ENCODE measurements at regions not wholly inside any gene's neighbourhood (a gene's known extent, or its start where the extent isn't known, plus 50 kb on each side); places are given as distances from the start of the nearest gene placed in this dataset.
A peak's percentile ranks its signal among the peaks of the same experiment; 100 is the strongest.

DNA sequence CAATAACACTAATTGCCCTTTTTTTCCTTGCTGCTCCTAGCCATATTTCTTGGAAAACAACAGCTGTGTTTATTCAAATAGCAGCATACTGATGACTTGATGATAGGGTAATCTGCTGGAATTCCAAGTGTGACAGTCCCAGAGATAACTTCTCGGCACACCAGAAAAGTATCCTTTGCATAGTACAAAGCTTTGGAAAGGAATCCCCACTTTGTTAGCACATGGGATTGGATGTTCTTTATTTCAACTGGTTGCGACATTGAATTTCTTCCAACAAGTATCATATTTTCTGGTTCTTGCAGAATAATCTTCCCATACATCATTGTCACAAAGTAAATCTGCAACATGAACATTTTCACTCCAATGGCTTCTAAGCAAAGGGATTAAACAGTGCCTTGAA, 445.8 kb upstream of the ACVR2A start:
- no peak overlapping the region for H3K4me3 ChIP-seq
- no peak overlapping the region for H3K27ac ChIP-seq
- no peaks in the 10 kb centered on the region for H3K4me1 ChIP-seq
- H3K36me3 ChIP-seq = no peaks in the 10 kb centered on the region
- no peaks in the 10 kb centered on the region for H3K27me3 ChIP-seq
- DNase-seq = no peak
- ATAC-seq = peak; percentile 49
- intact Hi-C loops (cut with DNase I) = no loop called here
- TF ChIP-seq, protein P1, sequence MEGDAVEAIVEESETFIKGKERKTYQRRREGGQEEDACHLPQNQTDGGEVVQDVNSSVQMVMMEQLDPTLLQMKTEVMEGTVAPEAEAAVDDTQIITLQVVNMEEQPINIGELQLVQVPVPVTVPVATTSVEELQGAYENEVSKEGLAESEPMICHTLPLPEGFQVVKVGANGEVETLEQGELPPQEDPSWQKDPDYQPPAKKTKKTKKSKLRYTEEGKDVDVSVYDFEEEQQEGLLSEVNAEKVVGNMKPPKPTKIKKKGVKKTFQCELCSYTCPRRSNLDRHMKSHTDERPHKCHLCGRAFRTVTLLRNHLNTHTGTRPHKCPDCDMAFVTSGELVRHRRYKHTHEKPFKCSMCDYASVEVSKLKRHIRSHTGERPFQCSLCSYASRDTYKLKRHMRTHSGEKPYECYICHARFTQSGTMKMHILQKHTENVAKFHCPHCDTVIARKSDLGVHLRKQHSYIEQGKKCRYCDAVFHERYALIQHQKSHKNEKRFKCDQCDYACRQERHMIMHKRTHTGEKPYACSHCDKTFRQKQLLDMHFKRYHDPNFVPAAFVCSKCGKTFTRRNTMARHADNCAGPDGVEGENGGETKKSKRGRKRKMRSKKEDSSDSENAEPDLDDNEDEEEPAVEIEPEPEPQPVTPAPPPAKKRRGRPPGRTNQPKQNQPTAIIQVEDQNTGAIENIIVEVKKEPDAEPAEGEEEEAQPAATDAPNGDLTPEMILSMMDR (IDR thresholded peaks at IDR 0.05) = no peak
- no peaks in the 10 kb centered on the region for H3K9me3 ChIP-seq

DNA sequence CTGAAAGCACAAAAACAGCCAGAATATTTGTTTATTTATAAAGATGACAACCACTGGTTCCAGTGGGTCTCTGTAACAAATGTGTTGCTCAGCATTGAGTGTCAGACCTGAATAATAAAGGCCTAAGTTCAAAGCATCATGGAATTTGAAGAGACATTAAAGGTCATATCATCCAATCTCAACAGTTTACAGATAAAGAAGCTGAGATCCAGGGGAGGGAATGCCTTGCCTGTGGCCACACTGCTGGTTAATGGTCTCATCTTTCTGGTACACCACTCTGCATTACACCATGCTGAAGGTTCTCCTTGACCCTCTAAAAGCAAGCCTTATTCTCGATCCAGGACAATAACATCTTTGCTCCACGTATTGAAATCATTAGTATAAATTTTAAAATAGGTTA, 446.5 kb upstream of the ACVR2A start:
- TF ChIP-seq, protein P1 (IDR thresholded peaks at IDR 0.05) = no peak

DNA sequence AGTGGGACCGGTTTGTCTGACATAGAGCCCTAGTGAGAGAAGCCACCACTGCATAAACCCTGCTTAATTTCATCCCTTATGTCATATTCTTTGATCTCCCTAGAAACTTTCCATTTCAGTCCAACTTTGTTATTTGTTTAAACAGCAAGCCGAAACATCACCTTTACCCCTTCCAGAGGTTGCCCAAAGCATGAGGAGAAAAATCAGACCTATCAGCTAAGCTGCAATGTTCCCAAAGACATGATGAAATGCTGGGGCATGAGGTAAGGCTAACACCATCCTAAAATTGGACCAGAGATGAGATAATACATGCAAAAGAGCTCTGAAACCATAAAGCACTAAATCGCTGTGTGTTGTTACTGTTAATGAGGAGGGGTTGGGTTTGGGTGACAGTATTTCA, 447.9 kb upstream of the ACVR2A start:
- H3K4me1 ChIP-seq = no peaks in the 10 kb centered on the region
- H3K9me3 ChIP-seq = no peaks in the 10 kb centered on the region
- H3K27ac ChIP-seq = no peak overlapping the region
- no peaks in the 10 kb centered on the region for H3K27me3 ChIP-seq
- no peak for ATAC-seq
- no peak overlapping the region for H3K4me3 ChIP-seq
- TF ChIP-seq, protein P1 (IDR thresholded peaks at IDR 0.05) = no peak
- intact Hi-C loops (cut with DNase I) = no loop called here
- DNase-seq = no peak
- no peaks in the 10 kb centered on the region for H3K36me3 ChIP-seq

More for the DNA sequence above, 446.5 kb upstream of the ACVR2A start:
- no peaks in the 10 kb centered on the region for H3K27me3 ChIP-seq
- H3K4me3 ChIP-seq = no peak overlapping the region
- H3K27ac ChIP-seq = no peak overlapping the region
- H3K4me1 ChIP-seq = no peaks in the 10 kb centered on the region
- H3K36me3 ChIP-seq = no peaks in the 10 kb centered on the region
- intact Hi-C loops (cut with DNase I) = no loop called here
- H3K9me3 ChIP-seq = no peaks in the 10 kb centered on the region
- no peak for DNase-seq
- ATAC-seq = no peak

DNA sequence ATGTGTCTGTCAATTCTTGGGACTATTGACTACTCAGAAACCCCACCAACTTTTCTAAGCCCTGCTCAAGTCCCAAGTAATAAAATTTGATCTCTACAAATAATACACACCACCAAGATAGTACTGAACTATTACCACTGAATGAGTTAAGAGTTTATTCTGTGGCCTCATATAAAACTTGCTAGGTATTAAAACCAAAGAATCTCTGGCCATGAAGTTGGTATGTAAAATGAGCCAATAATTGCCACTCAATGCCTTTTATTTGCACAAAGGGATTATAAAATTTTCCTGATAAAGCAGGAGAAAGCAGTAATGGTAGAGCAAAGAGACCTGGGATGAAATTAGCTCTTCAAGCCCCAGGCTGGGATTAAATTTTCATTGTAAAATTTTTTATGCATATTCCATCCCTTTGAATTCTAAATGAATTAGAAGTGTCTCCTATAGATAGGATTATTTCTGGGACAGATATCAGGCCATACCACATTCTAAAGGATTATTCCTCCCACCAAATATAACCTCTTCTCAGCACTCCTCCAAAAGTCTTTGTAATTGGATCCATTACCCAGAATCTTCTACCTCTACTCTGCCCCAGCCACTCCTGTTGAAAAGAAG, 450.5 kb upstream of the ACVR2A start:
- ATAC-seq (no peak), DNase-seq (no peak)
- H3K4me1 ChIP-seq = no peaks in the 10 kb centered on the region
- H3K4me3 ChIP-seq = no peak overlapping the region
- no peaks in the 10 kb centered on the region for H3K27me3 ChIP-seq
- H3K9me3 ChIP-seq = no peaks in the 10 kb centered on the region
- no peak overlapping the region for H3K27ac ChIP-seq
- TF ChIP-seq, protein P1 (IDR thresholded peaks at IDR 0.05) = no peak
- intact Hi-C loops (cut with DNase I) = no loop called here
- H3K36me3 ChIP-seq = no peaks in the 10 kb centered on the region

DNA sequence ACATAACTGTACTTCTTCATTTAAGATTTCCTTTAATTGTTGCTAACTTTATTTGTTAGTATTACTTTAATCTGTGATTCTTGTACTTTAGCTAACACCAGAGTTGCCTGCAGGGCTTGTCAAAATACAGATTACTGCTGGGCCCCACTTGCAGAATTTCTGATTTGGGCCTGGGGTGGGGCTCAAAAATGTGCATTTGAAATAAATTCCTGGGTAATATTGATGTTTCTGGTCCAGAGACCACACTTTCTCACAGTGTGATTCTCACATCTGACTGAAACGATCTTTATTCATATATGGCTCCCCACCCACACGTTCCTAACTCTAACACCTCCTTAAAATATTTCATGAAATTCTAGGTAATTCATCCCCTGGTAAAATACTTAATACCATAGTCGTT, 452.6 kb upstream of the ACVR2A start:
- Histone ChIP-seq H3K9me3 (no peaks in the 10 kb centered on the region), H3K4me1 (no peaks in the 10 kb centered on the region), H3K27me3 (no peaks in the 10 kb centered on the region), H3K27ac (no peak overlapping the region), H3K4me3 (no peak overlapping the region), H3K36me3 (no peaks in the 10 kb centered on the region)
- ATAC-seq (no peak), DNase-seq (no peak)
- TF ChIP-seq, protein P1 (IDR thresholded peaks at IDR 0.05) = no peak
- intact Hi-C loops (cut with DNase I) = no loop called here

DNA sequence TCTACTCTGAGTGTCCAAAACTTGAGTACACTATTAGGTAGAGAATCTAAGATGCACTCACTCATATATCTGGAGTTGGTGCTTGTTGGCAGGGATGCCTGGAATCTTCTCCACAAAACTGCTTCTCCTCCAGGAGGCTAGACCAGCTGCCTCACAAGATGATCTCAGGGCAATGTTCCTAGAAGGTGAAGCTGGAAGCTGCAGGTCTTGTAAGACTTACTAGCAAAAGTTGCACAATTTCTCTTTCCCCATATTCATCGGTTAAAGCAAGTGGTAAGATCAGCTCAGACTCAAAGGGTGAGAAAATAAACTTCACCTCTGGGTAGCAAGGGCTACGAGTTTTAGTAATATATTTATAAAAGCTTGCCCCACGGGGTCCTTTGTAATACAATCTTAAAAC, 454.4 kb upstream of the ACVR2A start:
- TF ChIP-seq, protein P1 (IDR thresholded peaks at IDR 0.05) = no peak
- Histone ChIP-seq H3K4me1 (no peaks in the 10 kb centered on the region), H3K36me3 (no peaks in the 10 kb centered on the region), H3K27me3 (no peaks in the 10 kb centered on the region), H3K27ac (no peak overlapping the region), H3K9me3 (no peaks in the 10 kb centered on the region), H3K4me3 (no peak overlapping the region)
- no peak for DNase-seq
- ATAC-seq = no peak
- intact Hi-C loops (cut with DNase I) = no loop called here
